Embryonic facial prominence (tissue), 1 donor: ENCODE measurements at regions not wholly inside any gene's neighbourhood (a gene's known extent, or its start where the extent isn't known, plus 50 kb on each side); places are given as distances from the start of the nearest gene placed in this dataset.
A peak's percentile ranks its signal among the peaks of the same experiment; 100 is the strongest.
"Not testable (repeated sequence)": the region's sequence is repeated elsewhere in the genome, so short reads cannot be mapped to it uniquely, and the experiment has no call there.

ENCODE experiments used
- DNase-seq: peaks from one replicate; pipeline ENCODE4 v3.0.0-alpha.2; 2016; ENCODE audit errors: extremely low spot score

GRCh38 chr3:67957268-67957667, 302.9 kb upstream of the SUCLG2 start:
- DNase-seq: no peak

DNA sequence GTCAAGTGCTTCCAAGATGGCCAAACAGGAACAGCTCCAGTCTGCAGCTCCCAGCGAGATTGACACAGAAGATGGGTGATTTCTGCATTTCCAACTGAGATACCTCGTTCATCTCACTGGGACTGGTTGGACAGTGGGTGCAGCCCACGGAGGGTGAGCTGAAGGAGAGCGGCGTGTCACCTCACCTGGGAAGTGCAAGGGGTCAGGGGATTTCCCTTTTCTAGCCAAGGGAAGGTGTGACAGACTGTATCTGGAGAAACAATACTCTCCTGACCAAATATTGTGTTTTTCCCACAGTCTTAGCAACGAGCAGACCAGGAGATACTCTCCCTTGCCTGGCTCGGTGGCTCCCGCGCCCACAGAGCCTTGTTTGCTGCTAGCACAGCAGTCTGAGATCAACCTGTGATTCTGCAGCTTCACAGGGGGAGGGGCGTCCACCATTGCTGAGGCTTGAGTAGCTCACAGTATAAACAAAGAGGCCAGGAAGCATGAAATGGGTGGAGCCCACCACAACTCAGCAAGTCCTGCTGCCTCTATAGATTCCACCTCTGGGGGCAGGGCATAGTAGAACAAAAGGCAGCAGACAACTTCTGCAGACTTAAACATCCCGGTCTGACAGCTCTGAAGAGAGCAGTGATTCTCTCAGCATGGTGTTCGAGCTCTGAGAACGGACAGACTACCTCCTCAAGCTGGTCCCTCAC, 293.5 kb upstream of the SUCLG2 start:
- DNase-seq: no peak

- DNase-seq: no peak
Observed at GRCh38 chr3:67946436-67946835, 292.0 kb upstream of the SUCLG2 start.

GRCh38 chr3:67943546-67943945, 289.1 kb upstream of the SUCLG2 start:
- DNase-seq: no peak

DNA sequence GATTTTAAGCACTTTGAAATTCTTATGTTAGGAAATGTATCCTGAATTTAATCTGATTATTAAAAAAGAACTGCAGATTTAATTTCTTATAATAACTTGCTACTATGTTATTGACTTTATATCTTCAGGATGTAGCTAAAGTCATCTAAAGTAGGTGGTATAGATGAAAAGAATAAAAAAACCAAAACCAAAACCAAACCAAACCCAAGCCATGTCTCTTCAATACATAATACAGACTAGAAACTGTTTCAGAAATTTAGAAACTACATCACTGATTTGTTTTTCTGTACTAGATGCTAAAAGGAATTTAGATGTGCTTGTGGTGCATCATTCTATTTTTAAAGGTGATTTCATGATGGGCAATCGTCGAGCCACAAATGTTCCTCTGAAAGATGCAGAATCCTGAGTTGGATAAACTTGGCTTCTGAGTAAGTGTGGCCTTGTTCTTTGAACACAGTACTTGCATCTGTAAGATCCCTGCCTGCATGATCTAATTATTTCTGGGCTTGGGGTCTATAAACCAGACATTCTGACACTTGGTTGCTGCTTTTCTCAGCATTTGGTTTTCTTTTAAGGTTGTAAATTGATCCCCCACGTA, 287.1 kb upstream of the SUCLG2 start:
- no peak for DNase-seq

GRCh38 chr3:67940210-67940952, 286.0 kb upstream of the SUCLG2 start:
- DNase-seq: no peak

DNA sequence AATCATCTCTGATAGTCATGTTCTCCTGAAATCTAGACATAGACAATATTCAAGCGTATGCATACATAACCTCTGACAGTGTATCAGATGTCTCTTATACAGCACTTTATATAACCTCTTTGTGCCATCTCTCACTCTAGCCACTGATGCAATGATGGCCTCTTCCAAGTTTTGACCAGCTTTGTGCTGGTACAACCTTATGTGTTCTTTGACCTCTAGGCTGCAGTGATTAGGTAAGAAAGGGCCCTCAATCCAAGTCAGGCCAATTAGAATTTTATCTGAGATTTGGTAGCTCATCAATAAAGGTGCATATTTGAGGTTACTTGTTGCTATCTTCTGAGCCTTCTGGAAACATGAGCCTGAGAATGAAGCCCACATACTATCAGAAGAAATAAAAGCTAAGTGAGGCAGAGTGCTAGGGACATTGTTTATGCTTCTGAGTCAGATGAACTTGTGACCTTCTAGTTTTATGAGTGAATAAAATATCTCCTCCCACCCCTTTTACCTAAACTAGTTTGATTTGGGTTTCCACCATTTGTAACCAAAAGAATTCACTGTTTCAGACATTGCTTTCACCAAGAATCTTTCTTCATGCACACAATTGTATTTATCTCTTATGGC, 283.2 kb upstream of the SUCLG2 start:
- DNase-seq: no peak

GRCh38 chr3:67930394-67930793, 276.0 kb upstream of the SUCLG2 start:
- DNase-seq: not testable (repeated sequence)

- no peak for DNase-seq
Observed at GRCh38 chr3:67923796-67924195, 269.4 kb upstream of the SUCLG2 start.

- peak; percentile 6 for DNase-seq
Observed at GRCh38 chr3:67920969-67921368, 266.6 kb upstream of the SUCLG2 start.

- no peak for DNase-seq
Observed at GRCh38 chr3:67920311-67920710, 265.9 kb upstream of the SUCLG2 start.

- no peak for DNase-seq
Observed at GRCh38 chr3:67916353-67916752, 261.9 kb upstream of the SUCLG2 start.

DNA sequence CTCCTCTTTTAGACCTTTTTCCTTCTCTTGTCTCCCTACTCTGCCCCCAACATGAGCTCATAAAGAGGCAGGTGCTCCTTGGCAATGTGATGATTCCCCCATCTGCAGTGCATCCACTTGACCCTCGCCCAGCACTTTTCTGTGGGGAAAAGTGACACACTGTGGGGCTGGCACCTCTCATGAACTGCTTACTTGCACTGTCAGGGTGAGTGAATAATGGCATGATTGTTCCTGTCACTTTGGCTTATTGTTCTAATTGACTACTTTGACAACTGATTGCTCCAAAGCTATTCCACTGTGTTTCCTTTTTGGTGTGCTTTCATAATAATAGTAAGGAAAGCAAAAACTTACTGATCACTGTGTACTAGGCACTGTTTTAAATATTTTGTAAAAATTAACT, 253.3 kb upstream of the SUCLG2 start:
- DNase-seq: no peak

DNA sequence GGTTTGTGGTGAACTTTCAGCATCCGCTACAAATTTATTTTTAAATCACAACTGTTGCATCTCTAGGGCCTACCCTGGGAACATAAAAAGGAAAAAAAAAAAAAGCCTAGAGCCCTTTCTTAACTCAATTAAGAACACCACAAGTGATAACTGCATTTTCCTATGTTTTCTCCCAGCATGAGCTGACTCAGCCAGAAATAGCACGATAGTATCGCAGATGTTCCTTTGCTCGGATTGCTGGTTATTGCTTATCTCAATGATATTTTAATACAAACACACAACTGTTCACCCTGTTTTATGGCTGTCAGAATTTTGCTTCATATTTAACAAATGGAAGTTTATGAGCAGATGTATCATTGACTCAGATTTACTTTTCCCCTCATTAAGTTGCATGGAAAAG, 251.8 kb upstream of the SUCLG2 start:
- no peak for DNase-seq

- DNase-seq: no peak
Observed at GRCh38 chr3:67901681-67902080, 247.3 kb upstream of the SUCLG2 start.

GRCh38 chr3:67898916-67899315, 244.5 kb upstream of the SUCLG2 start:
- no peak for DNase-seq

DNA sequence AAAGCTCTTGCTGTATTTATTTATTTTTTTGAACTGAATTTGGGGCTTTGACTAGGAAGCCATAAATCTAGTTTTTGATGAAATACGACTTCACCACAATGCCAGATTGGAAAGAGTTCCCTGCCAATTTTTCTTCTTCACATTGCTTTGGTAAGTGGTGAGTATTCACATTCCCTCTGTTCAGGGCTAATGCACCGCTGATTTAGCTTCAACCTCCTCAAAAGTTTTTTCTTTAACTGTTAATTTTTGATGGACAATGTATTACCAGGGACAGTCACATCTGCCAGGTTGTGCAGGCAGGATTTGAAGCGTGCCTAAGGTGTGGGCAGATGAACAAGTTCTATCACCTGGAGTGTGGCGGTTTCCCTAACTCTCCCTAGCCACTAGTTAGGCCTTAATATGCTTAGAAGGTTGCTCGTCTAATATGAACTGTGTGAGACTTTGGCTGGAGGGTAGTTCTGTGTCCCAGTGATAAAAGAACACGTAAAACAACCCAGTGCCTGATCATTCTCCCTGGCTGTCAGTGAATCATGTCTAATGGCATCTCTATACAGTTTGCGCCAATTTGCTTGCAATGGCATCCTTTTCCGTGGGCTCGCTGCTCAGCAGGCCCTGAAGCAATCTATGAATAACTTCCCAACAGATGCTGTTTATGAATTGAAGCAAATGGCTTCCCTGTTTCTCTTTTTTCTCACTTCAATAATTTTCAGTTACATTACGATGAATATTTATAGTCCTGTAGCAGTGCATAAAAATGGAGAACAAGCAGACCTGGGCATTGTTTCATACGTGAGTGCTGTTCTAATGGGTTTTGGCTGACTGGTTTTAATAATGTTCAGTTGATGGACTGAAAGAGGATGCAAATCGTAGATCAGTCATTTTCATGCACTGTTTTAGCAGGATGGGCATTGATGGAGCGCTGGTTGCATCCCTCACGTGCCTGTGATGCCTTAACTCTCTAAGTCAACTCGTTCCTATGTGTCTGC, 243.2 kb upstream of the SUCLG2 start:
- no peak for DNase-seq

- no peak for DNase-seq
Observed at GRCh38 chr3:67896130-67896529, 241.7 kb upstream of the SUCLG2 start.

DNA sequence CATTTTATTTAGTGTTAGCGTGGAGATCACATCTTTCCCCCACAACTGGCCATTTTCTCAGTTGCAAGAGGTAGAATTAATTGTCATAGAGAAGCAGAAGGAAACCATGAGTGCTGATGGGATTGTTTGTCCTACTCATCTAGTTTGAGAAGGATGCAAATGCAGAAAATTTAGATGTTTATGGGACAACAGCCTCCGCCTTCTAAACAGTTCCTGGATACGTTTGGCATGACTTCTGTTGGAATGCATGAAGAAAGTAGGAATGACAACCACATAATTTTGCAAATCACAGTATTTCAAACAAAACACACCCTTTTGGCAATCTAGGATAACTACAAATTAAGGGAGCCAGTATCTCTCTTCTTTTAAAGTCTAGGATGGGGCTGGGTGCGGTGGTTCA, 240.1 kb upstream of the SUCLG2 start:
- no peak for DNase-seq

DNA sequence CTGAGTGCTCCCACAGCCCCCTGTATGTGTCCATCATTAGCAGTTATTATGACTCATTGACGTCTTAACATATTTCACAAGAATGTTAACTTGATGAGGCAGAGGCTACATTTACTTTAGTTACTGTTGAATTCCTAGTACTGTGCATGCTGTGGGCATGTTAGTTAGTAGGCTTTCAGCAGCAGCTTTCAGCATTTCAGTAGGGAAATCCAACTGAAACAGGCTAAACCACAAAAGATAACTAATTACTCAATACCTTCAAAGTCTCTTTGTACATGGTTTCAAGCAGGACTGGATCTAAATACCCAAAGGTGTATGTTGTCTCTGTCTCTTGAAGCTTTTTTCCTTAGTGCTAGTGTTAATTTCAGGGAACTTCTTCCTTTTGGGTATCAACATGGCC, 229.9 kb upstream of the SUCLG2 start:
- DNase-seq: no peak

GRCh38 chr3:67883766-67884165, 229.4 kb upstream of the SUCLG2 start:
- DNase-seq: no peak
